ENCODE measurements at regions not wholly inside any gene's neighbourhood (a gene's known extent, or its start where the extent isn't known, plus 50 kb on each side); places are given as distances from the start of the nearest gene placed in this dataset.

DNA sequence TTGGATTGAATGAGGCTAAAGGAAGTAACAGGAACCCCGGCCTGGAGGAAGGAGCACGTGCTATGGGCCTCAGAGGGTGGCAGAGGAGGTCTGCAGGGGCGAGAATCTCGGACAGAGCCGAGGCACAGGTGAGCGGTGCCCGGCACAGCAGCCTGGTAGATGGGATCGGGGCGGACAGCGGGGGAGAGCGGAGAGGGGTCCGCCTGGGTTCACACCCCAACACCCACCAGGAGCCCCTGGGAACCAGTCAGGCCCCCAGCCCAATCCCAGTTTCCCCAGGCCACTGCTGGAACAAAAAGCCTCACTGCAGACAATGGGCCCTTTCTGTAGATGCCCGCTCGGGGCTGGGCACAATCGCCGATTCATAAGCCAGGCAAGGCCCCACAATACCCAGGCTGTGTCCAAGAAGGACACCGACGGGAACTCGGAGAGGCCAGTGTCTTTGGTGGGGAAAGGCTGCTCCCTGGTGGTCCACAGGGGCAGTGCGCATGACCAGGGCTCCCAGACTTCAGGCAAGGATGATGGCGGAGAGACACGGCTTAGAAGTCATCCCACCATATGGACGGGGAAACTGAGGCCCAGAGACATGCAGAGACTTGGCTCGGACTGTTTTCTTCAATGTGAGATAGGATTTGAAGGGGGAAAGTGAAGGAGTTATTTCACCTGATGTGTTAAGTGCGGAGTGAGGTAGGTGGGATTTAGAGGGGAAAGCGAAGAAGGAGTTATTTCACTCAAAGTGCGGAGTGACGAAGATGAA lies 106.9 kb upstream of the GPR26 start:
- no peak overlapping the region for H3K27ac ChIP-seq (ENCODE audit: low read depth, low read length)
- 60% methylated on average over 28 of the region's 28 CpGs for WGBS
- no peak overlapping the region for H3K4me3 ChIP-seq (ENCODE audit: low read length)
- H3K36me3 ChIP-seq (ENCODE audit: insufficient read depth, low read length) = no peaks in the 10 kb centered on the region
- no peaks in the 10 kb centered on the region for H3K27me3 ChIP-seq (ENCODE audit: insufficient read depth, low read length)
- H3K9me3 ChIP-seq (ENCODE audit: insufficient read depth, low read depth, low read length) = no peaks in the 10 kb centered on the region
- no peaks in the 10 kb centered on the region for H3K4me1 ChIP-seq (ENCODE audit: insufficient read depth, low read length)
- H3K9ac ChIP-seq (ENCODE audit: low read depth, low read length) = no peak overlapping the region

DNA sequence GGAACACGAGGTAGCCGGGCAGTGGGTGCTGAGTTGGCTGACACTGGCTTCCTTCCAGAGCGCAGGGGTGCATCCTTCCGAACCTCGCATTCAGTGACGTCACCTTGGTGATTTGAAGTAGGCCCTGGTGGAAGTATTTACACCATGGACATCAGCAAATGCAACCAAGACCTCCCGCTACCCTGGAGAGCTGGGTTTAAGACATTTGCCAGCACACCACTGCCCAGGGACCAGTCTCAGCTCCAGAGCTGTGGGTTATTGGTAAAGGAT lies 106.4 kb upstream of the GPR26 start:
- no peaks in the 10 kb centered on the region for H3K27me3 ChIP-seq (ENCODE audit: insufficient read depth, low read length)
- H3K4me3 ChIP-seq (ENCODE audit: low read length) = no peak overlapping the region
- H3K36me3 ChIP-seq (ENCODE audit: insufficient read depth, low read length) = no peaks in the 10 kb centered on the region
- no peak overlapping the region for H3K27ac ChIP-seq (ENCODE audit: low read depth, low read length)
- 84% methylated on average over 7 of the region's 7 CpGs for WGBS
- H3K9ac ChIP-seq (ENCODE audit: low read depth, low read length) = no peak overlapping the region
- no peaks in the 10 kb centered on the region for H3K4me1 ChIP-seq (ENCODE audit: insufficient read depth, low read length)
- H3K9me3 ChIP-seq (ENCODE audit: insufficient read depth, low read depth, low read length) = no peaks in the 10 kb centered on the region

DNA sequence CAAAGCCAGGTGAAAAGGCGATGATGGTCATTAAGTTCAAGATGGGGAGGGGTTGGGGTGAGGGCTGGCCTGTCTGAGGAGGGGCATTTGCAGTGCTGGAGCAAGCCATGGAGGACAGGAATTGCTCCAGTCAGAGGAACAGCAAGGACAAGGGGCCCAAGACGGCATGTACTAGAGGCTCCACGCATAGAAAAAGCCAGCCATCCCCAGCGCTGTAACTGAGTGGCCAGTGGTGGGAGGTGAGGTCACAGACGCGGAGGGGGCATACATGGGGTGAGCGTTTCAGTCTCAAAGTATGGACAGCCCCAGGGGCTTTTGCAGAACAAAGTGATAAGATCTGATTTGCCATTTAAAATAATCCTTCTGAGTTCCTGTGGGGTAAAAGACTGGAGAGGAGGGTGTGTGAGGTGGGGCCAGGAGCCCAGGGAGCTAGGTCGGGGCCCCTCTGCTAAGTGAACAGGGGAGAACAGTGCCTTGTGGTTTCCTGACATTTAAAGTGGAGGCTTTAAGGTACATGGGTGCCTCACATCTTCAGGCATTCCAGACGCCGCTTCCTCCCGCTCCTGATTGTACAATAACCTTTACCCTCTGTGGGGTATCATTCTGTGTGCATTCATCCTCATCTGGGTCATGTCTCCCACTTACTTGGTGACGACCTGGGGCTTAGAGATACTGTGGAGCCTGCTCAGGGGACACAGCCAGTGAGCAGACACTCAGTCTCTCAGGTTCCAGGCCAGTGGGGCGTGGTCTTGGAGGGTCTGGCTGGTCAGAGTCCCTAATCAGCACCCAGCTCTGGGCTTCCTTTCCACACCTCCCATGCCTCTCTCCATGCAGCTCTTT lies 105.6 kb upstream of the GPR26 start:
- no peaks in the 10 kb centered on the region for H3K27me3 ChIP-seq (ENCODE audit: insufficient read depth, low read length)
- no peaks in the 10 kb centered on the region for H3K36me3 ChIP-seq (ENCODE audit: insufficient read depth, low read length)
- 82% methylated on average over 13 of the region's 13 CpGs for WGBS
- no peak overlapping the region for H3K27ac ChIP-seq (ENCODE audit: low read depth, low read length)
- H3K9me3 ChIP-seq (ENCODE audit: insufficient read depth, low read depth, low read length) = no peaks in the 10 kb centered on the region
- H3K4me3 ChIP-seq (ENCODE audit: low read length) = no peak overlapping the region
- H3K9ac ChIP-seq (ENCODE audit: low read depth, low read length) = no peak overlapping the region
- H3K4me1 ChIP-seq (ENCODE audit: insufficient read depth, low read length) = no peaks in the 10 kb centered on the region

DNA sequence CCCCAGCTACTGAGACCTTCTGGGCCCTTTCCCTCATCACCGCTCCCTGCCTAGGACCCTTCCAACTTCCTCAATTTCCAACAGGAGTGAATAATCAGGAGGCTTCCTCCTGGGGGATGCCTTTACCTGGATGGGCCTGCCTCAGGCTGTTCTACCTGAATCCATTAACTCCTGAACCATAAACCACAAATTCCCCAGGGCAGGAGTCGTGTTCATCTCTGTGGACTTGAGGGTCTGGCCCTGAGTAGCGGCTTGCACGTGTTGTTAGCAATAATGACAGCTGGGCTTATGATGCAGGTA lies 105.1 kb upstream of the GPR26 start:
- no peak overlapping the region for H3K4me3 ChIP-seq (ENCODE audit: low read length)
- H3K27me3 ChIP-seq (ENCODE audit: insufficient read depth, low read length) = no peaks in the 10 kb centered on the region
- 80% methylated on average over 4 of the region's 4 CpGs for WGBS
- no peaks in the 10 kb centered on the region for H3K9me3 ChIP-seq (ENCODE audit: insufficient read depth, low read depth, low read length)
- no peak overlapping the region for H3K9ac ChIP-seq (ENCODE audit: low read depth, low read length)
- no peak overlapping the region for H3K27ac ChIP-seq (ENCODE audit: low read depth, low read length)
- no peaks in the 10 kb centered on the region for H3K4me1 ChIP-seq (ENCODE audit: insufficient read depth, low read length)
- no peaks in the 10 kb centered on the region for H3K36me3 ChIP-seq (ENCODE audit: insufficient read depth, low read length)

DNA sequence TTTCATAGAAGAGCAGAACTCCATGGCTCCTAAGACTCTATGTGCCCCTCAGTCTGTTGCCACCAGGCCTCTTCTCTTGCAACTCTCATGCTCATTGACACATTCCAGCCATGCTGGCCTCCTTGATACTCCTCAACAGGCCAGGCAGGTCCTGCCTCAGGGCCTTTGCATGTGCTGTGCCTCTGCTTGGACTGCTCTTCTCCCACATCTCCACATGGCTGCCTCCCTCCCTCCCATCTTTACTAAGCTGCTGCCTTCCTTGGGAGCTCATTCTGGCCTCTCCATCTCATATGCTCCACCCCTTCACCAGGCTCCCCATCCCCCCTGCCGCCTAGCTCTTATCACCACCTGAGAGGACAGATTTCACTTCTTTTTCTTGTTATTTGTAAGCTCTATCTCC lies 103.8 kb upstream of the GPR26 start:
- Histone ChIP-seq H3K4me3 (ENCODE audit: low read length) (no peak overlapping the region), H3K9me3 (ENCODE audit: insufficient read depth, low read depth, low read length) (no peaks in the 10 kb centered on the region), H3K36me3 (ENCODE audit: insufficient read depth, low read length) (no peaks in the 10 kb centered on the region), H3K27ac (ENCODE audit: low read depth, low read length) (no peak overlapping the region), H3K4me1 (ENCODE audit: insufficient read depth, low read length) (no peaks in the 10 kb centered on the region), H3K27me3 (ENCODE audit: insufficient read depth, low read length) (no peaks in the 10 kb centered on the region), H3K9ac (ENCODE audit: low read depth, low read length) (no peak overlapping the region)
- 81% methylated on average over 1 of the region's 1 CpG for WGBS

DNA sequence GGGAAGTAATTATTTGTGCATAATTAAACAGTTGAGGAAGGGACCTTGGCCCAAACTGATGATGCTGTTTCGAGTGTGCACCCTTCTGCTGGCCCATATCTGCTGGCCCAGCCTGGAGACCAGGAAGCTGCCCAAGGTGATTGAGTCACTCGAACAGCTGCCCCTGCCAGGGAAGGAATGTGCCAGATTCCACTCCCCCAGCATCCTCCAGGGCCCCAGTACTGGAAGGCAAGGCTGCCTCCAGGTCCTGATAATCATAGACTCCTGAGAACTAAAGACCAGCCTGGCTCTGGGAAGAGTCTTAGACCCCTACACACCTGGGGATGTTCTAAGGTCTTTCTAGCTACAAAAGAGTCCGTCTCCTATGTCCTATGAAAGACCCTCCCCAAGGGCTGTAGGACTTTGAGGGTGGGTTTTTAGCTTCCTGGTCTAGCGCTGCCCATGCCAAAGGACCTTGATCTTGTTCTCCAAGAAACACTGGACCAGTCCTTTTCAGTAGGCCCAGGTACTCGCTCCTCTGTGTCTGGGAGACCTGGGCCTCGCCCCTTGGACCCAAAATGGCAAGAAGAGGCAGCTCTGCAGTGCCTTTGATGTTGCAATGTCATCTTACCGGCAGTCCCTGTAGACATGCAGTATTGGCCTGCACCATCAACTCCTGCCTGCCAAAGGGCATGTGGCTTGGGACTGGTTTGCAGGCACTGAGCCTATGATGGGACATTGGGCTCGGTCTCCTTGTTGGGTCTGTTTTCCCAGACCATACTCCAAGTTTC lies 103.2 kb upstream of the GPR26 start:
- Histone ChIP-seq H3K9ac (ENCODE audit: low read depth, low read length) (no peak overlapping the region), H3K9me3 (ENCODE audit: insufficient read depth, low read depth, low read length) (no peaks in the 10 kb centered on the region)
- 92% methylated on average over 8 of the region's 8 CpGs for WGBS

DNA sequence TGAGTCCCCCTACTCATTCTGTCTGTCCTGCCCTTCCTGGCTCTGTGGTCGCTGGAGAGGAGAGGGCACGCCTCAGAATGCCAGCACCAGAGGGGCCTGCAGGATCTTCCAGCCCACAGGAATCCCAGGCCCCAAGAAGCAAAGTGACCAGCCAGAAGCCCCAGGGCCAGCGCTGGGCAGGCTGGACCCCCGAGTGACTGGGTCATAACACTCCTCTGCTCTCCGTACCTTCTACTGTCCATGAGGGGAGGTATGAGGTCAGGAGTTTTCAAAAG lies 102.6 kb upstream of the GPR26 start:
- H3K4me3 ChIP-seq (ENCODE audit: low read length) = no peak overlapping the region
- H3K36me3 ChIP-seq (ENCODE audit: insufficient read depth, low read length) = no peaks in the 10 kb centered on the region
- WGBS = 93% methylated on average over 5 of the region's 5 CpGs
- no peaks in the 10 kb centered on the region for H3K4me1 ChIP-seq (ENCODE audit: insufficient read depth, low read length)
- H3K9ac ChIP-seq (ENCODE audit: low read depth, low read length) = no peak overlapping the region
- no peak overlapping the region for H3K27ac ChIP-seq (ENCODE audit: low read depth, low read length)
- no peaks in the 10 kb centered on the region for H3K9me3 ChIP-seq (ENCODE audit: insufficient read depth, low read depth, low read length)
- H3K27me3 ChIP-seq (ENCODE audit: insufficient read depth, low read length) = no peaks in the 10 kb centered on the region

More for the DNA sequence above, 103.2 kb upstream of the GPR26 start:
- H3K27ac ChIP-seq (ENCODE audit: low read depth, low read length) = no peak overlapping the region
- no peaks in the 10 kb centered on the region for H3K36me3 ChIP-seq (ENCODE audit: insufficient read depth, low read length)
- H3K4me1 ChIP-seq (ENCODE audit: insufficient read depth, low read length) = no peaks in the 10 kb centered on the region
- H3K27me3 ChIP-seq (ENCODE audit: insufficient read depth, low read length) = no peaks in the 10 kb centered on the region
- no peak overlapping the region for H3K4me3 ChIP-seq (ENCODE audit: low read length)

DNA sequence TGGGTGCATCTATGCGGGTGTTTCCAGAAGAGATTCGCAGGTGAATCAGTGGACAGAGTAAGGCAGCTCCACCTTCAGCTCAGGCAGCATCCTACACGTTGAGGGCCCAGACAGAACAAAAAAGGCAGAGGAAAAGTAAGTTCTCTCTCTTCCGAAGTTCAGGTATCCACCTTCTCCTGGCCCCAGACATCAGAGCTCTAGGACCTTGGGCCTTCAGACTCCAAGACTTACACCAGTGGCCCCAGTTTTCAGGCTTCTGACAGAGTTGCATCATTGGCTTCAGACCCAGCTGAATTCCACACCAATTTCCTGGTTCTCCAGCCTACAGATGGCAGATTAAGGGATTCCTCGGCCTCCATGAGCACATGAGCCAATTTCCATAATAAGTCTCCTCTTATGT lies 102.2 kb upstream of the GPR26 start:
- WGBS = 82% methylated on average over 5 of the region's 5 CpGs
- Histone ChIP-seq H3K27me3 (ENCODE audit: insufficient read depth, low read length) (no peaks in the 10 kb centered on the region), H3K9ac (ENCODE audit: low read depth, low read length) (no peak overlapping the region), H3K4me3 (ENCODE audit: low read length) (no peak overlapping the region), H3K27ac (ENCODE audit: low read depth, low read length) (no peak overlapping the region), H3K9me3 (ENCODE audit: insufficient read depth, low read depth, low read length) (no peaks in the 10 kb centered on the region), H3K4me1 (ENCODE audit: insufficient read depth, low read length) (no peaks in the 10 kb centered on the region), H3K36me3 (ENCODE audit: insufficient read depth, low read length) (no peaks in the 10 kb centered on the region)

DNA sequence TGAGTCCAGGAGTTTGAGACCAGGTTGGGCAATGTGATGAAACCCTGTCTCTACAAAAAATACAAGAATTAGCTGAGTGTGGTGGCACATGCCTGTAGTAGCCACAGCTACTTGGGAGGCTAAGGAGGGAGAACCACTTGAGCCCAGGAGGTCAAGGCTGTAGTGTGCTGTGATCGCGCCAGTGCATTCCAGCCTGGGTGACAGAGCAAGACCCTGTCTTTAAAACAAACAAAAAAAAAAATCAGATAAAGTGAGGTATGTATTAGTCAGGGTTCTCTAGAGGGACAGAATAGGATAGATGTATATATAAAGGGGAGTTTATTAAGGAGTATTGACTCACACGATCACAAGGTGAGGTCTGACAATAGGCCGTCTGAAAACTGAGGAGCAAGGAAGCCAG lies 101.5 kb upstream of the GPR26 start:
- WGBS = 94% methylated on average over 4 of the region's 4 CpGs
- no peak overlapping the region for H3K9ac ChIP-seq (ENCODE audit: low read depth, low read length)

DNA sequence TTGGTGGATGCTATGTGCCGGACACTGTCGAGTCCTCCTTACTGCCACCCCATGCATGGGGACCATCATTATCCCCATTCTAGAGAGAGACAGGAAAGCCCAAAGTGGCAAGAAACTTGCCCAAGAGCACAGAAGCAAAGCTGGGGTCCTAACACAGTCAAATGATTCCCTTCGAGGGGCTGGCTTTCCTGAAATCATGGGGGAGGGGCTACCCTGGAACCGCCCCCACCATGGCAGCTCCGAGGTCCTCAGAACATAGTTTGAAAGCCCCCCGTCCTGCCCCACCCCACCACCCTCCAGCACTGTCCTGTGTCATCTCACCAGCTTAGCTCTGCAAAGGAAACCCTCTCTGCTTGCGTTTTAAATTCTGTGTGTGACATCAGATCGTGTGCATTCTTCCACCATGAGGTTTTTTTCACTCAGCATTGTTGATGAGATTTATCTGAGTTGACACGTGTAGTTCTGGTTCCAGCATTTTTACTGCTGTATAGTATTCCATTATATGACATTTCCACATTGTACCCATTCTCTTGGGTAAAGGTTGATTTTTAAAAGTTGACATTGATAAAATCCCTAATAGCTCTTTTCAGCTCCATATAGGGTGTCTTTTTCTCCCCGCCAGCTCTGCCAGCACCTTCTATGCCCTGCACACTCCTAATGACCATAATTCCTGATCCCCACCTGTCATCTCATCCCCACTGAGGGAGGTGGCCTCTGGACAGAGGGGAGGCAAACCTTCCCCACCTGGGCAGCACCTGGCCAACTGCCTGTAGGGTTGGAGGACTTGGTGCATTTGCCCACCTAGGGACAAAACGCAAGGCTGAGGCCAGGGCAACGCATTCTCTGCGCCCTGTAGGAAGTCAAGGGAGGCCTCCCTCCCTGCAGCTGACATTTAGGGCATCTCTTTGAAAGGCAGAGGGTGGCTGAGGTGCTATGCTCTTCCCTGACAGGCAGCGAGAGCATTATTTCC lies 100.2 kb upstream of the GPR26 start:
- Histone ChIP-seq H3K27me3 (ENCODE audit: insufficient read depth, low read length) (no peaks in the 10 kb centered on the region), H3K4me3 (ENCODE audit: low read length) (no peak overlapping the region), H3K9me3 (ENCODE audit: insufficient read depth, low read depth, low read length) (no peaks in the 10 kb centered on the region), H3K27ac (ENCODE audit: low read depth, low read length) (no peak overlapping the region), H3K4me1 (ENCODE audit: insufficient read depth, low read length) (no peaks in the 10 kb centered on the region), H3K36me3 (ENCODE audit: insufficient read depth, low read length) (no peaks in the 10 kb centered on the region), H3K9ac (ENCODE audit: low read depth, low read length) (no peak overlapping the region)
- 90% methylated on average over 14 of the region's 14 CpGs for WGBS

More for the DNA sequence above, 101.5 kb upstream of the GPR26 start:
- H3K4me1 ChIP-seq (ENCODE audit: insufficient read depth, low read length) = no peaks in the 10 kb centered on the region
- no peak overlapping the region for H3K27ac ChIP-seq (ENCODE audit: low read depth, low read length)
- no peaks in the 10 kb centered on the region for H3K9me3 ChIP-seq (ENCODE audit: insufficient read depth, low read depth, low read length)
- no peaks in the 10 kb centered on the region for H3K27me3 ChIP-seq (ENCODE audit: insufficient read depth, low read length)
- H3K36me3 ChIP-seq (ENCODE audit: insufficient read depth, low read length) = no peaks in the 10 kb centered on the region
- no peak overlapping the region for H3K4me3 ChIP-seq (ENCODE audit: low read length)

Data from HUES64 (cell line).